ENCODE measurements at regions not wholly inside any gene's neighbourhood (a gene's known extent, or its start where the extent isn't known, plus 50 kb on each side); places are given as distances from the start of the nearest gene placed in this dataset.
A peak's percentile ranks its signal among the peaks of the same experiment; 100 is the strongest.
"Not testable (repeated sequence)": the region's sequence is repeated elsewhere in the genome, so short reads cannot be mapped to it uniquely, and the experiment has no call there.

DNA sequence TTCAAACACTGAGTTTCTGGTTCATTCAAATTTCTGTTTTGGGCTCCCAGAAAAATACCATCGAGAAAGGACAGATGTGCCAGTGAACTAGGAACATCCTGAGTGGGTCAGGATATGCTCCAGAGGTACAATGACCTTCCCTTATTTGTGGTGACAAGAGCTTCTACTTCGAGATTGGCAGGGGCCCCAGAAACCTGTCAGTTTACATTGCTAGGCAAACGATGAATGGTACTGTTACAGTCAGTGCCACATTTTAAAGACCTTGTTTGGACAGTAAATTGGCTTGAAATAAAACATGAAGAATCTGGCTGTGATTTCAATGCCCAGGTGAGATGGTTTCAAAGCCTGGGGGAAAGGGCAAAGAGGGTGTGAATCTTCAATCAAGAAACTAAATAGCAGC lies 454.5 kb upstream of the ID4 start:
- Histone ChIP-seq H3K36me3 (ENCODE audit: insufficient read depth) (no peaks in the 10 kb centered on the region), H3K4me1 (ENCODE audit: insufficient read depth) (no peaks in the 10 kb centered on the region), H3K27ac (ENCODE audit: low read depth) (no peak overlapping the region), H3K4me3 (ENCODE audit: low read depth, low read length) (no peak overlapping the region)
- WGBS, result 57% methylated on average over 3 of the region's 3 CpGs
- DNase-seq (ENCODE audit: extremely low spot score), result no peak

DNA sequence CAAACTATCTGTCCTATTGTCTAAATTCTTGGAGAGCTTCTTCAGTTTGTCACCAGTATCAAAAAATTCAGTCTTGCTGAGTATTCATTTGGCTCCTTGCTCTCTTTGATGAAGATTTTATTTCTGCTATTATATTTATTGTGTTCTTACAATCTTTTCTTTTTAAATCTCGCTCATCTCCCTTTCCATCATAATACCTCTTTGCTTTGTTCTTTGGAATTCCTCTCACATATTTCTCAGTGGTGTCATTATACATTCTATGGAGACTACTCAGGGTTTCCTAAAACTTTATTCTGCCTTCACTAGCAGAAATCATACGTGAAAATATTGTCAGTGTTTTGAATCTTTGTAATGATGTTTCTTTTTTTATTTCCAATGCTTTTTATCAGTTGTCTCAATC lies 445.2 kb upstream of the ID4 start:
- H3K4me1 ChIP-seq (ENCODE audit: insufficient read depth), result no peaks in the 10 kb centered on the region
- no peak overlapping the region for H3K4me3 ChIP-seq (ENCODE audit: low read depth, low read length)
- H3K27ac ChIP-seq (ENCODE audit: low read depth), result no peak overlapping the region
- DNase-seq (ENCODE audit: extremely low spot score), result no peak
- H3K36me3 ChIP-seq (ENCODE audit: insufficient read depth), result no peaks in the 10 kb centered on the region
- 73% methylated on average over 2 of the region's 2 CpGs for WGBS

DNA sequence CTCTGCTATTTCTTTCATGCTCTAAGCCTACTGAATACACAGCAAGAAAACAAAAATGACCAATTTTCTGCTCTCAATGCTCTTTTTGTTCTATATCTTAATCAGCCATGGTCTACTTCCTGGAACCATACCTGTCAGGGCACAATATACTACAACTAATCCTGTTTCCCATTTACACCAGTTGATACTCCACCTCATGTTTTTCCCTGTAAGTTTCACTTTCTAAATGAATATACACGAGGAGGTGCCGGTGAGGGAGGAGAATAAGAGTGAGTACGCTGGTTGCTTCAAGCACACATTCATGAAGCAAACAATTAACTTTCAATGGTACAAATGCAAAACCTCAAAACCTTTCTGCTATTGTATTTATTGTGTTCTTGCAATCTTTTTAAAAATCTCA lies 443.1 kb upstream of the ID4 start:
- no peak overlapping the region for H3K27ac ChIP-seq (ENCODE audit: low read depth)
- no peaks in the 10 kb centered on the region for H3K36me3 ChIP-seq (ENCODE audit: insufficient read depth)
- DNase-seq (ENCODE audit: extremely low spot score), result no peak
- 88% methylated on average over 3 of the region's 3 CpGs for WGBS
- H3K4me1 ChIP-seq (ENCODE audit: insufficient read depth), result no peaks in the 10 kb centered on the region
- no peak overlapping the region for H3K4me3 ChIP-seq (ENCODE audit: low read depth, low read length)

DNA sequence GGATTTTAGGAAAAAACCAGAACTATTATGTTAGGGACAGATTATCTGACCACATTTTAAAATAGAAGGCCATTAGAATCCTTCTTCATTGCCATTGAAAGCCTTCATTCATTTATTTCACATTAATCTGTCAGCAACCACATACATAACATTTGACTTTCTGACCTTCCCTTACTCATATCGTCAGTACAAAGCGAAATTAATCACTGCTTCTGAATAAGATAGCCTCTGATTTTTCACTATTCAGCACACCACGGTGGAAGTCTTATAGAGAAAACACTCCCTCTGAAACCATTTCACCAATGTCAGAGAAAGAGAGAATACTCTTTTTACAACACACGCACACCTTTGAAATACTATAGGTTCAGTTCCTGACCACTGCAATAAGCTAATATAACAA lies 442.5 kb upstream of the ID4 start:
- Histone ChIP-seq H3K27ac (ENCODE audit: low read depth) (no peak overlapping the region), H3K4me3 (ENCODE audit: low read depth, low read length) (no peak overlapping the region), H3K4me1 (ENCODE audit: insufficient read depth) (no peaks in the 10 kb centered on the region), H3K36me3 (ENCODE audit: insufficient read depth) (no peaks in the 10 kb centered on the region)
- no peak for DNase-seq (ENCODE audit: extremely low spot score)
- 79% methylated on average over 4 of the region's 4 CpGs for WGBS

GRCh38 chr6:19395316-19395715 lies 441.9 kb upstream of the ID4 start:
- Histone ChIP-seq H3K36me3 (ENCODE audit: insufficient read depth) (no peaks in the 10 kb centered on the region), H3K27ac (ENCODE audit: low read depth) (no peak overlapping the region), H3K4me3 (ENCODE audit: low read depth, low read length) (no peak overlapping the region), H3K4me1 (ENCODE audit: insufficient read depth) (no peaks in the 10 kb centered on the region)
- no peak for DNase-seq (ENCODE audit: extremely low spot score)

DNA sequence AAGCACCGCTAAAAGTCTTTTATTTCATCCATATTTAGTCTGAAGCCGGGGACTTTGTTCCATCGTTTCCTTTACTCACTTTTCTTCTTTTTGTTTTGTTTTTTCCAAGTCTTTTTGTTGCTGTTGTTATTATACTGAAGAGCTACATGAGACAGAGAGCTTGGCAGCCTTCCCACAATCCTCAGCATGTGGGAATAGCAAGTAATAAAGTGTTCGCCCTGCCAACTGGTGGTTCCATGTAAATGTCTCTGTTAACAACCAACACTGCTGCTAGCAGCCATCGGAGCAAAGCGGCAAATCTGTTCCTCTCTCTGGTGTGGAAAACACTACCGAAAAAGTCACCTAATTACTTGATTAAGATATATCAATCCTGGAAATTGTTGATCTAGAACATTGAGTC lies 437.8 kb upstream of the ID4 start:
- Histone ChIP-seq H3K4me3 (ENCODE audit: low read depth, low read length) (no peak overlapping the region), H3K27ac (ENCODE audit: low read depth) (no peak overlapping the region), H3K36me3 (ENCODE audit: insufficient read depth) (no peaks in the 10 kb centered on the region), H3K4me1 (ENCODE audit: insufficient read depth) (no peaks in the 10 kb centered on the region)
- 73% methylated on average over 7 of the region's 7 CpGs for WGBS
- no peak for DNase-seq (ENCODE audit: extremely low spot score)

DNA sequence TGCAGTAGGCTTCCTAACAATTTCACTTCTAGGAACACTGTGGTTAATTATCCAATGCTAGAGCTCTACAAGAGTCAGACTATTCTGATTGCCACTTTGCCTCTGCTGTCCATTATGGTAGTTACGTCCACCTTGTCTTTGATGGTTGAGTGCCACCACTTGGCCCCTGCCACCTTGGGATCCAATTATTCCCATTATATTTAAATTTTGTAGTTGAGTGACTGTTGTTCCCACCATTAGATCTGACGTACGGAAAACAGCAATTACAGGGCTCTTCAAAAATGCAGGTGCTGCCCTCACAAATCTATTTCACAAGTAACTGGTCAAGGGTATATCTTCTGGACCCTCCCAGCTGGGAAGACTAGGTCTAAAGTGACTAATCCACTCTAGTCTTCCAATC lies 432.3 kb upstream of the ID4 start:
- H3K36me3 ChIP-seq (ENCODE audit: insufficient read depth); H3K4me3 ChIP-seq (ENCODE audit: low read depth, low read length); H3K27ac ChIP-seq (ENCODE audit: low read depth); DNase-seq (ENCODE audit: extremely low spot score); H3K4me1 ChIP-seq (ENCODE audit: insufficient read depth): not testable (repeated sequence)
- 81% methylated on average over 3 of the region's 3 CpGs for WGBS

- 36% methylated on average over 3 of the region's 3 CpGs for WGBS
- Histone ChIP-seq H3K4me3 (ENCODE audit: low read depth, low read length) (no peak overlapping the region), H3K4me1 (ENCODE audit: insufficient read depth) (no peaks in the 10 kb centered on the region), H3K27ac (ENCODE audit: low read depth) (no peak overlapping the region), H3K36me3 (ENCODE audit: insufficient read depth) (no peaks in the 10 kb centered on the region)
- DNase-seq (ENCODE audit: extremely low spot score), result no peak
Measured at GRCh38 chr6:19408331-19408730, 428.8 kb upstream of the ID4 start.

DNA sequence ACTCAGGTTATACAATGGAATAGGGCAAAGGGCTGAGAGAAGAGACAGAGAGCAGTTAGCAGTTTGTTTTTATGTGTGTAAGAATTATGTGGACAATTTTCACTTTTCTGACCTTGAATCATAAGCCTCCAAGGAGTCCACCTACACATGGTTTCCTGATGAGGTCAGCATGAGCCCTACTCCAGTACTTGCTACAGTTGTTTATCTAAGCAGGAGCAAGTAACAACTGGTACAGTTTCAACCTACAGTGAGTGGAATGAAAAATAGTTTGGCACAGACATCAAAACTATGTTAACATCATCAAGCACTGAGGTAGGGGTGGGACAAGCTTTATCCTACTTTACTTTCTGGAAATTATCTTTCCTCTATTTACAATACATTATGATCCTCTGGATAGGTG lies 426.7 kb upstream of the ID4 start:
- no peak overlapping the region for H3K27ac ChIP-seq (ENCODE audit: low read depth)

DNA sequence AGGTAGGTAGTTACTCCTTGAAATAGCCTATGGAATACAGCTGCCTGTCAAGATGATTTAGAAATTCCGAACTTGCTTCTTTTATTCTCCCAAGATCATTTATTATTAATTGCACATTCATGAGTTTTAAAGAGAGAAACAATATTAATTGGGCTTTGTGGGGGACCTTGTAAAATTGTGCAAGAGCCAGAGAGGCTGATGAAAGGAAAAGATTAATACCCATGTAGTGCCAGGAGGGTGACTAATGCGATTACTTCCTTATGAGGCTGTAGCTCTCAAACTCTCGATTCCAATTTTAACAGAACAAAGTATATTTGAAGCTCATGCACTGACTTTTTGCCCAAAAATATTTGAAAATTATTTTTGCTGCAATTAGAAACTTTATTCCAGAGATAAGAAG lies 423.8 kb upstream of the ID4 start:
- DNase-seq (ENCODE audit: extremely low spot score), result no peak
- 75% methylated on average over 3 of the region's 3 CpGs for WGBS
- Histone ChIP-seq H3K4me3 (ENCODE audit: low read depth, low read length) (no peak overlapping the region), H3K27ac (ENCODE audit: low read depth) (no peak overlapping the region), H3K4me1 (ENCODE audit: insufficient read depth) (no peaks in the 10 kb centered on the region), H3K36me3 (ENCODE audit: insufficient read depth) (no peaks in the 10 kb centered on the region)

More for the DNA sequence above, 426.7 kb upstream of the ID4 start:
- H3K4me1 ChIP-seq (ENCODE audit: insufficient read depth), result no peaks in the 10 kb centered on the region
- H3K4me3 ChIP-seq (ENCODE audit: low read depth, low read length), result no peak overlapping the region
- H3K36me3 ChIP-seq (ENCODE audit: insufficient read depth), result no peaks in the 10 kb centered on the region
- DNase-seq (ENCODE audit: extremely low spot score), result peak; percentile 36

- WGBS, result 63% methylated on average over 4 of the region's 4 CpGs
- Histone ChIP-seq H3K4me1 (ENCODE audit: insufficient read depth) (no peaks in the 10 kb centered on the region), H3K4me3 (ENCODE audit: low read depth, low read length) (no peak overlapping the region), H3K27ac (ENCODE audit: low read depth) (no peak overlapping the region), H3K36me3 (ENCODE audit: insufficient read depth) (no peaks in the 10 kb centered on the region)
- DNase-seq (ENCODE audit: extremely low spot score), result no peak
Measured at GRCh38 chr6:19415605-19416326, 421.4 kb upstream of the ID4 start.

- Histone ChIP-seq H3K4me1 (ENCODE audit: insufficient read depth) (no peaks in the 10 kb centered on the region), H3K4me3 (ENCODE audit: low read depth, low read length) (no peak overlapping the region), H3K36me3 (ENCODE audit: insufficient read depth) (no peaks in the 10 kb centered on the region), H3K27ac (ENCODE audit: low read depth) (no peak overlapping the region)
- no peak for DNase-seq (ENCODE audit: extremely low spot score)
Measured at GRCh38 chr6:19416811-19417210, 420.4 kb upstream of the ID4 start.

- Histone ChIP-seq H3K4me1 (ENCODE audit: insufficient read depth) (no peaks in the 10 kb centered on the region), H3K36me3 (ENCODE audit: insufficient read depth) (no peaks in the 10 kb centered on the region), H3K27ac (ENCODE audit: low read depth) (no peak overlapping the region), H3K4me3 (ENCODE audit: low read depth, low read length) (no peak overlapping the region)
- no peak for DNase-seq (ENCODE audit: extremely low spot score)
Measured at GRCh38 chr6:19417713-19418112, 419.5 kb upstream of the ID4 start.

GRCh38 chr6:19424853-19425252 lies 412.3 kb upstream of the ID4 start:
- no peaks in the 10 kb centered on the region for H3K4me1 ChIP-seq (ENCODE audit: insufficient read depth)

DNA sequence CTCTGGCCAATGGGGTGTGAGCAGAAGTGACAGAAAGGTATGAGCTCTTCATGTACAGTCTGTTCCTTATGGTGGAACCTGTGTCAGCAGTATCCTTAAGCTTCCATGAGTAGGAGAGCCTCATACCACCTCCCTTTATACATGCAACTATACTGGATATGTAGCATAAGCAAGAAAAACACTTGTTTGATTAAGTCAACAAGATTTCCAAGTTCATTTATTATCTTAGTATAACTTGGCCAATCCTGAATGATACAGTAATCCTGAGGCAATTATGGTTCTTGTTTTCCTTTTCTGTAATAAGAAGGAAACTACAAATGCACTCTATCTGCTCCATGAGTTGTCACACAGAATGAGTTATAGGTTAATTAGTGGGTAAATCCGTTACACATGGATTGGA lies 409.6 kb upstream of the ID4 start:
- Histone ChIP-seq H3K4me1 (ENCODE audit: insufficient read depth) (no peaks in the 10 kb centered on the region), H3K27ac (ENCODE audit: low read depth) (no peak overlapping the region)
- WGBS, result 73% methylated on average over 1 of the region's 1 CpG

More at GRCh38 chr6:19424853-19425252, 412.3 kb upstream of the ID4 start:
- Histone ChIP-seq H3K27ac (ENCODE audit: low read depth) (no peak overlapping the region), H3K4me3 (ENCODE audit: low read depth, low read length) (no peak overlapping the region), H3K36me3 (ENCODE audit: insufficient read depth) (no peaks in the 10 kb centered on the region)
- WGBS, result 87% methylated on average over 2 of the region's 2 CpGs
- no peak for DNase-seq (ENCODE audit: extremely low spot score)

More for the DNA sequence above, 409.6 kb upstream of the ID4 start:
- DNase-seq (ENCODE audit: extremely low spot score), result no peak
- Histone ChIP-seq H3K4me3 (ENCODE audit: low read depth, low read length) (no peak overlapping the region), H3K36me3 (ENCODE audit: insufficient read depth) (no peaks in the 10 kb centered on the region)
